ENCODE measurements at regions not wholly inside any gene's neighbourhood (a gene's known extent, or its start where the extent isn't known, plus 50 kb on each side); places are given as distances from the start of the nearest gene placed in this dataset.

GRCh38 chr5:123673107-123673506, 161.1 kb downstream of the CSNK1G3 start:
- Histone ChIP-seq H3K4me2 (ENCODE audit: control insufficient read depth, extremely low read depth, insufficient read depth, low read depth, low read length) (no peak overlapping the region), H3K36me3 (ENCODE audit: control insufficient read depth in 2 of 2, extremely low read depth in 1 of 2, insufficient read depth in 2 of 2, low read length in 2 of 2) (no peaks in the 10 kb centered on the region), H3K27me3 (ENCODE audit: control insufficient read depth, extremely low read depth, insufficient read depth, low read length) (no peaks in the 10 kb centered on the region), H3K9ac (ENCODE audit: control insufficient read depth, extremely low read depth, insufficient read depth, low read length) (no peak overlapping the region), H2AFZ (ENCODE audit: control insufficient read depth, low read length) (no peak overlapping the region), H3K79me2 (ENCODE audit: control insufficient read depth, insufficient read depth, low read length) (no peaks in the 10 kb centered on the region), H3K9me3 (ENCODE audit: control insufficient read depth, low read depth, low read length) (no peaks in the 10 kb centered on the region), H3K9me1 (ENCODE audit: control insufficient read depth, extremely low read depth, insufficient read depth, low read length) (no peaks in the 10 kb centered on the region), H3K27ac (ENCODE audit: control insufficient read depth, insufficient read depth, low read length) (no peak overlapping the region), H3K4me3 (ENCODE audit: control insufficient read depth in 2 of 3, extremely low read depth in 1 of 3, insufficient read depth in 2 of 3, low read depth in 1 of 3, low read length in 3 of 3) (no peak overlapping the region), H4K20me1 (ENCODE audit: control insufficient read depth, extremely low read depth, insufficient read depth, low read length) (no peaks in the 10 kb centered on the region), H3K4me1 (ENCODE audit: control insufficient read depth, extremely low read depth, insufficient read depth, low read length) (peaks cover 3% of the 10 kb centered on the region)
- dilution Hi-C loops (cut with MboI; ENCODE audit: extremely low pct_ligation_motif_present, low sequenced_read_pairs) = no loop called here
- TF ChIP-seq EZH2 (IDR thresholded peaks at IDR 0.05; ENCODE audit: low read length) (no peak), CTCF (optimal IDR thresholded peaks at IDR 0.05 in 1 of 3, IDR thresholded peaks at IDR 0.05 in 1 of 3, conservative IDR thresholded peaks at IDR 0.05 in 1 of 3; ENCODE audit: extremely low read depth in 1 of 3, insufficient read depth in 2 of 3, low read length in 3 of 3) (no peak)
- no peak for DNase-seq (ENCODE audit: low read depth, low spot score)
- FAIRE-seq = peak; percentile 76

DNA sequence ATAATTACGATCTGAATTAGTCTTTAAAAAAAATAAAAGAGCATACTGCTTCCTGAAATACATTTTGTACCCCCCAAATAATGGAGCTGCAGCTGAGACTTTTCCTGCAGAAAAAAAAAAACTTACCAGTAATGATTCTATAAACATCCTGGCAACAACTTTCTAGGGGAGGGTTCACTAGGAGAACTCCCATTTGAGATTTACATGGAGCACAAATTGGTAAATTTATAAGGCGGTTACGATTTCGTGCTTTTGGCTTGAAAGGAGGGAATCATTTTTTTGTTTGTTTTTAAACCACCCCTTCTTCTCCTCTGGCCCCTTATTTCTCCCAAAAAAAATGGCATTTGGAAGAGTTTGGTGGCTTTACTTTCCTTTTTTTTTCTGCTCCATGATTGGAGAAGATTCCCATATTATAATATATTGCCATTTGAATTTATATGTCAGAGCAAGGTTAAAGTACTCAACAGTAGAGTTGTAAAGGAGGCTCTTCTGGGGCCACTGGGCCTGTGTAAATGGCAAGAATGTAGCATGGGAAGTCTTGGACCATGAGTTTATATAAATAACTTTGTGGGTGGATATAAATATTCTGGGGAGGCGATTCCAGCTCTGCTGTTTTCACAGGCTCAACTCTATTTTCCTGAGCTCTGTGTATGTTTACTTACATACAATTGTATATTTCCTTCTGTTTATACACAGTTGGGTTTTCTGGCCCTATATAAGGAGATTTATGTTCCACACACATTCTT, 159.9 kb downstream of the CSNK1G3 start:
- dilution Hi-C loops (cut with MboI; ENCODE audit: extremely low pct_ligation_motif_present, low sequenced_read_pairs) = no loop called here
- Histone ChIP-seq H4K20me1 (ENCODE audit: control insufficient read depth, extremely low read depth, insufficient read depth, low read length) (no peaks in the 10 kb centered on the region), H3K27me3 (ENCODE audit: control insufficient read depth, extremely low read depth, insufficient read depth, low read length) (no peaks in the 10 kb centered on the region), H2AFZ (ENCODE audit: control insufficient read depth, low read length) (no peak overlapping the region), H3K4me3 (ENCODE audit: control insufficient read depth in 2 of 3, extremely low read depth in 1 of 3, insufficient read depth in 2 of 3, low read depth in 1 of 3, low read length in 3 of 3) (no peak overlapping the region), H3K4me1 (ENCODE audit: control insufficient read depth, extremely low read depth, insufficient read depth, low read length) (peaks cover 3% of the 10 kb centered on the region), H3K36me3 (ENCODE audit: control insufficient read depth in 2 of 2, extremely low read depth in 1 of 2, insufficient read depth in 2 of 2, low read length in 2 of 2) (no peaks in the 10 kb centered on the region), H3K4me2 (ENCODE audit: control insufficient read depth, extremely low read depth, insufficient read depth, low read depth, low read length) (no peak overlapping the region), H3K79me2 (ENCODE audit: control insufficient read depth, insufficient read depth, low read length) (no peaks in the 10 kb centered on the region), H3K27ac (ENCODE audit: control insufficient read depth, insufficient read depth, low read length) (no peak overlapping the region), H3K9me3 (ENCODE audit: control insufficient read depth, low read depth, low read length) (no peaks in the 10 kb centered on the region), H3K9ac (ENCODE audit: control insufficient read depth, extremely low read depth, insufficient read depth, low read length) (no peak overlapping the region), H3K9me1 (ENCODE audit: control insufficient read depth, extremely low read depth, insufficient read depth, low read length) (no peaks in the 10 kb centered on the region)
- DNase-seq (ENCODE audit: low read depth, low spot score) (no peak), FAIRE-seq (no peak)
- TF ChIP-seq CTCF (optimal IDR thresholded peaks at IDR 0.05 in 1 of 3, IDR thresholded peaks at IDR 0.05 in 1 of 3, conservative IDR thresholded peaks at IDR 0.05 in 1 of 3; ENCODE audit: extremely low read depth in 1 of 3, insufficient read depth in 2 of 3, low read length in 3 of 3) = no peak
- TF ChIP-seq EZH2 (IDR thresholded peaks at IDR 0.05; ENCODE audit: low read length) = no peak

Data from keratinocyte (primary cell).